Activated CD4-positive, CD25-positive, alpha-beta regulatory T cell treated with anti-CD3 and anti-CD28 coated beads, Interleukin-2, amount 50 U/mL, for 24 hours (primary cell): ENCODE measurements at regions not wholly inside any gene's neighbourhood (a gene's known extent, or its start where the extent isn't known, plus 50 kb on each side); places are given as distances from the start of the nearest gene placed in this dataset.

Experiments used
- ATAC-seq, 2 donors: fragments of 150-1000 bp; cut with Tn5 transposase; one replicate each; pipeline ENCODE4 v1.10.0; 2021; ENCODE audit warnings: mild to moderate bottlenecking in 1 of 2, moderate library complexity in 1 of 2

- no peak for ATAC-seq
Observed at GRCh38 chr21:18191139-18191538, 53.5 kb upstream of the CHODL start.

- ATAC-seq, result no peak
Observed at GRCh38 chr21:18178509-18178908, 66.1 kb upstream of the CHODL start.

DNA sequence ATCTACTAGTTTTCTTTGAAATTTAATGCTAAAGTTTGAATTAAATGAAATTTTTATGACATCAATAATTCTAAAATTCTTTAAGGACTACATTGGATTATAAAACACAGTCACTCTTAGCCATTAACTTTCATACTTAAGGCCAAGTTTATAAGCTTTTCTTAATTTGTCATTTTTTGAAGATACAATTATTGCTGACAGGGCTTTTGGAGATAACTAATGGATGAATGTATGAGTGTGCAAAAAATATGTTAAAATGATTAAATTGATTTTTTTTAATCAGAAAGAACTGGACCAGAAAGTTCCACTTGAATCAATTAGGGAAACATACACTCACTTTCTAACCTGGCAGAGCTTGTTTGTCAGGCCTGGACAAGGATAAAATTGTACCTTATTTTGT lies 70.3 kb upstream of the CHODL start:
- ATAC-seq, result no peak

DNA sequence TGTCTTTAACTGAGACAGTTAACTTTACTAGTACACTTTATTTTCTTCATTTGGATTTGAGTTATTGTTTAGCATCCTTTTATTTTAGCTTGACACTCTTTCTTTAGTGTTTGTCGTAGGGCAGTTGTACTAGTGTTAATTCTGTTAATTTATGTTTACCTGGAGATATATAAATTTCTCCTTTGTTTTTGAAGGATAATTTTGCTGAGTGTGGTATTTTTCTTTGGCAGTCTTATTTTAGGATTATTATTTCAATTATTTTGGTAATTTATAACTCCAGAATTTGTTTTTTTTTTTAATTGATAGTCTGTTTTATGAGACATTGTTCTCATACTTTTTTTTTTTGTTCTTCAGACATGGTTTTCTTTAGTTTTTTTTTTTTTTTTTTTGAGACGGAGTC lies 73.8 kb upstream of the CHODL start:
- ATAC-seq, result no peak

GRCh38 chr21:18170221-18170620 lies 74.4 kb upstream of the CHODL start:
- ATAC-seq, result no peak

DNA sequence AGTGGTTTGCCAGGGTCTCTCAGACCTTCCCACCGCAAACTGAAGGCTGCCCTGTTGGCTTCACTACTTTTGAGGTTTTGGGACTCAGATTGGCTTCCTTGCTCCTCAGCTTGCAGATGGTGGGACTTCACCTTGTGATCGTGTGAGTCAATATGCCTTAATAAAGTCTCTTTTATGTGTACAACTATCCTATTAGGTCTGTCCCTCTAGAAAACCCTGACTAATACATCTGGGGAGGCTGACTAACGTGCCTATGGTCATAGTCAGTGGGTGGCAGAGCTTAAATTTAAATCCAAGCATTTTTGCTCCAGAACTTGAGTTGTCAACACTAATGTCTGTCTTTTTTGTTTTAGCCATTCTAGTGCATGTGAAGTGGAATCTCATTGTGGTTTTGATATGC lies 76.5 kb upstream of the CHODL start:
- ATAC-seq, result no peak

DNA sequence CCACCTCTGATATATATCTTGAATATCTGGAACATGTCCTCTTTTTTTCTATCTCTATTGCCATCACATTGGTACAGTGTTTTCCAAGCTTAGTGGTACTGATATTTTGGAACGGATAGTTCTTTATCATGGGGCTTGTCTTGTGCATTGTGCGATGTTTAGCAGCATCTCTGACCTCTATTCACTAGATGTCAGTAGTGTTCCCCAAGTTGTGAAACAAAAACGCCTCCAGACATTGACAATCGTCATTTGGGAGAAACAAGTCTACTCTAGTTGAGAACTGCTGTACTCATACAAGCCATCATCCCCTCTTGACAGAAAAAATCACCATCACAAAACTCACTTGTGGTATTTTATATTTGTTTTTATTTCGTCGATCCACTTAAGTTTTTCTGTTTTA lies 79.7 kb upstream of the CHODL start:
- no peak for ATAC-seq

DNA sequence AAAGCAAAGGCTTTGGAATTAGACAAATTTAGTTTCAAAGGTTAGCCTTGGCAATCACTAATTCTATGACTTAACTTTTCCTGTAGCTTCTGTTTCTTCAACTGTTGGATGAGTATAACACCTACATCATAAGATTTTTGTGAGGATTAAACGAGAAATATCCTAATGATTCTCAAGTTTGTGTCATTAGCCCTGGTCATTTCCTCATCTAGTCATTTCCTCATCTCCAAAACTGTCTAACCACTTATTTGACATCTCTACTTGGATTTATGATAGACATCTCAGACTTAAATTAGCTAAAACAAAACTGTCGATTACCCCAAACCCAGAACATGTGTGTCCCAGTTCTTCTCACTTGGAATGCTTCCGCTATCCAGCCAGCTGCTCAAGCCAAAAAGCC lies 80.2 kb upstream of the CHODL start:
- ATAC-seq, result no peak

DNA sequence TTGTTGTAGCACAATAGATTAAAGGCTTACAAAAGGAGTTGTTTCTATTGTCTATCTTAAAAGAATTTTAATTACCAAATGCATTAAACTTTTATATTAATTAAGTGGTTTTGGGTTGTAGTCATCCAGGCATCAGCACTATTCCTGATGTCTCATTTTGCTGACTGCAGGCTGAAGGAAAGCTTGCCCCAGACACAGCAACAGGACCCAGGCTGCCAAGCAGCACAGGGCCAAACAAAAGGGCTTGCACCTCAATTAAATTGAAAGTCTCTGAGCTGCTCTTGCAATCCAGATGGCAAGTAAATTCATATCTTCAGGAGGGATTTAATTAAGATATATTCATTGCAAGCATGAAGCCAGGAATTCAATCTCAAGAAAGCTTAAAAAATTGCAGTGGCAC lies 80.7 kb upstream of the CHODL start:
- no peak for ATAC-seq

DNA sequence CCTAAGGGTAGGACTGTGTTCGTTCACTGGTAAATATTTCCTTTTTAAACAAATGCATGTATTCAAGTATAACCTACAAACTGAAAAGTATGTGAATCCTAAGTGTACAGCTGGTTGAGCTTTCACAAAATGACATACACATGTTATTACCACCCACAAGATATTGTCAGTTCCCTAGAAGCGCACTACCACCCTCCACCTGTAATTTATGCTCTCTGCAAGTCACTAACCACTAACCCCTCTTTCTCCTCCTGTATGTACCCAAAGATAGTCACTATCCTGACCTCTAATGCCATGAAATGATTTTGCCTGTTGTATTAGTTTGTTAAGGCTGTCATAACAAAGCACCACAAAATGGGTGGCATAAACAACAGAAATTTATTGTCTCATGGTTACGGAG lies 82.8 kb upstream of the CHODL start:
- ATAC-seq, result no peak

GRCh38 chr21:18157406-18157805 lies 87.2 kb upstream of the CHODL start:
- ATAC-seq, result no peak

DNA sequence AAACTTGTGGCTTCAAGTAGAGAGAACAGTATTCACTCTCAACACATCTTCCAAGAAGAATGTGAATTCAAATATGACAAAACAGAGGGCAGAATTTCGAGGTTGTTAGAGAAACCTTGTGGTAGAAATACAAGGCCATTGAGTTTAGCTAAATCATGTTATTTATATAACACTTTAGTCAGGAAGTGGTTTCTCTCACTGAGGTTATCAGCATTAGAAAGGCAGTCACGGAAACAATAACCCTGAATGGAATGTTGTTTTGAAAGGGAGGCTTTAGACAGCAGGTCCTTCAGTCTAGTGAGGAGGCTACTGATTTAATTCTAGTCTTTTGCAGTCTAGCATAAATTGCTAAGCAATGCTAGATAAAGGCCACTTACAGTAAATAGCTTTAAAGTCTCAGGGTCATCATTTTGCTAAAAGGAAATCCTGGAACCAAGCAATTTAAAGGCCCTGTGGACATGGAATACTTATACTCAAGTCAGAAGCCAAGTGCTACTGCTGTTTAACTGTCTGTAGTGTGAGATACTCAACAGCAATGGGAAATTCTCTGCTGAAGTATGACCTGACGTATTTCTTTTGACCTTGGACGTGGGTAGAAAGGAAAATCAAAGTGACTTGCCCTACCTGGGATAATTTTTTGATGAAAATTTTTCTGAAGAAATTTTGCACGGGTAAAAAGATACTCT lies 89.0 kb upstream of the CHODL start:
- no peak for ATAC-seq

GRCh38 chr21:18153063-18153462 lies 91.6 kb upstream of the CHODL start:
- ATAC-seq, result no peak

DNA sequence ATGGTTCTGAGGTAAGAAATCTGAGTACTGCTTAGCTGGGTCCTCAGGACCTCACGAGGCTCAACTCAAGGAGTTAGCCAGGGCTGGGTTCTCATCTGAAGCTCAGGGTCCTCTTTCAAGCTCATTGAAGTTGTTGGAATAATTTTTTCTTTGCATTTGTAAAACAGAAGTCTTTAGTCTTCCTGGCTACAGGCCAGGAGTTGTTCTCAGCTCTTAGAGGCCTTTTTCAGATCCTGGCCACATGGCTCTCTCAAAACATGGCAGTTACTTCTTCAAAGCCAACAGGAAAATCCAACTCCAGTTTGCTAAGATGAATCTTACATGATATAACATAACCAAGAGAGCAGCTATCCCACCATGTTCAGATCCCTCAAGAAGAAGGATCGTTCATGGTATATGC lies 92.3 kb upstream of the CHODL start:
- no peak for ATAC-seq

GRCh38 chr21:18151046-18151445 lies 93.6 kb upstream of the CHODL start:
- ATAC-seq, result no peak

- ATAC-seq, result no peak
Observed at GRCh38 chr21:18148401-18148800, 96.2 kb upstream of the CHODL start.

DNA sequence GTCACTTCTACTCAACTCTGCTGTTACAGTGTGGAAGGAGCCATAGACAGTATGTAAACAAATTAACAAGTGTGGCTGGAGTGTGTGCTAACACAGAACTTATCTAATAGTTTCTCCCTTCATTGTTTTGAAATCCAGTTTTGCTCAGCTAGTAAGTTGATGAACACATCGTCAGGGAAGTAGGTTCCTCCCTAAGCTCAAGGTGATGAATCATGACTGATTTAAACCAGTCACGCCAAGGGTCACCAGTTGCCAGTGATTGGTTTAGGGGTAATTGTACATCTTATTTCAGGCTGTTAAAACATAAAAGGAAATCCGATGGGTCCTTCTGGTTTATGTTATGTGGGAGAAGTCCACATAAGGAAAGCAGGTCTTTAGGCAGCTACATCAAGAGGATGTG lies 97.0 kb upstream of the CHODL start:
- ATAC-seq, result no peak

- ATAC-seq, result no peak
Observed at GRCh38 chr21:18146820-18147219, 97.8 kb upstream of the CHODL start.

- ATAC-seq, result no peak
Observed at GRCh38 chr21:18144339-18144738, 100.3 kb upstream of the CHODL start.

GRCh38 chr21:18142655-18143054 lies 102.0 kb upstream of the CHODL start:
- no peak for ATAC-seq

- no peak for ATAC-seq
Observed at GRCh38 chr21:18138507-18138906, 106.1 kb upstream of the CHODL start.

GRCh38 chr21:18129526-18129925 lies 115.1 kb upstream of the CHODL start:
- no peak for ATAC-seq

DNA sequence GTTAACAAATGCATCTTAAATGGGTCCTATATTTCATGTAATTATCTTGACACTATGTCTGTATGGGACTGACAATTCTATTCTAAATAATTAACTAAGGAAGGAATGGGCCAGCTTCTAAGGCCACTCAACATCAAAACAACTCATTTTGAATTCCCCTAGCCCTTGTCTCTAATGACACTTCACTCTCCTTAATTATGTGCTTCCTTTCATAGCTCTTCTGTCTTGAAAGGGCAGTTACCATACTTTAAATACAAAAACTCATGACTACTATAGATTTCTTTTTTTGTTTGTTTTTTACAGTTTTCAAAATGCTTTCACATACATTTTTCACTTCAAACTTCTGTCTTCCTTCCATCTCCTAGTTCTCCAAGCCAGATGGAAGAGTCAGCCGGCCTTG lies 126.1 kb upstream of the CHODL start:
- no peak for ATAC-seq

DNA sequence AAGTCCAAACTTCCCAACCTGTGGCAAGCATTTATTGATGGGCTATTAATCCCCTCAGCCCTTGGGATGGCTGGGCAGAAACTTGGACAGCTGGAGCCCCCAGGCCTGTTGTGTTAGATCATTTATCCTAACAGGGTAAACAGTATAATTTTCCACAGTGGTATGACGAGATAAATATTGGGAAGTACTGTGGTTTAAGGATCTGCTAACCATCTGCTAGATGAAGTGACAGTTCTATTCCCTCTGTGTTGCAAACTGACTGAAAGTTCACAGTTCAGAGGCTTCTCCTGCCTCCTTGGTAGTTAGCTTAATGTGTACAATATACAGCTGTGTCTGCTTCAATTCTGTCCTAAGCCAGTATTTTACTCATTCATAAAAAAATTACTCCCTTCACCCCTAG lies 127.5 kb upstream of the CHODL start:
- no peak for ATAC-seq

GRCh38 chr21:18114810-18115209 lies 129.8 kb upstream of the CHODL start:
- no peak for ATAC-seq

DNA sequence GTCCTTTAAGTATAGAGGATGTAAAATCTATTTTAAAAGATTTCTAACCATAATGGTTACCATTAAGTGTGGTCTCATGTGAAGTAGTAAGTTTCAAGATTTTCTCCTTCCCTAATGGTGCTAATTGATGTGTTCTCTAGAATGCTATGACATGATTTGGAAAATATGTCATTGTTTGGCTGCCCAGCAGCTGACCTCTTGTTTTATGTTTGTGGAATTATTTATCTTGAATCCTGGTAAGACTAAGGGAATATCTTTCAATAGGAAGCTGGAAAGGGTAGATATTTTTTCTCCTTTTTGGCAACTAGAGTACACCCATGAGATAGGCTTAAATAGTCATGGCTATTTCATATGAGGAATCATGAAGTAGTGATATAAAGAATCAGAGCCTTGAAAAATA lies 139.8 kb upstream of the CHODL start:
- ATAC-seq, result no peak
